ENCODE measurements at regions not wholly inside any gene's neighbourhood (a gene's known extent, or its start where the extent isn't known, plus 50 kb on each side); places are given as distances from the start of the nearest gene placed in this dataset.
A peak's percentile ranks its signal among the peaks of the same experiment; 100 is the strongest.

DNA sequence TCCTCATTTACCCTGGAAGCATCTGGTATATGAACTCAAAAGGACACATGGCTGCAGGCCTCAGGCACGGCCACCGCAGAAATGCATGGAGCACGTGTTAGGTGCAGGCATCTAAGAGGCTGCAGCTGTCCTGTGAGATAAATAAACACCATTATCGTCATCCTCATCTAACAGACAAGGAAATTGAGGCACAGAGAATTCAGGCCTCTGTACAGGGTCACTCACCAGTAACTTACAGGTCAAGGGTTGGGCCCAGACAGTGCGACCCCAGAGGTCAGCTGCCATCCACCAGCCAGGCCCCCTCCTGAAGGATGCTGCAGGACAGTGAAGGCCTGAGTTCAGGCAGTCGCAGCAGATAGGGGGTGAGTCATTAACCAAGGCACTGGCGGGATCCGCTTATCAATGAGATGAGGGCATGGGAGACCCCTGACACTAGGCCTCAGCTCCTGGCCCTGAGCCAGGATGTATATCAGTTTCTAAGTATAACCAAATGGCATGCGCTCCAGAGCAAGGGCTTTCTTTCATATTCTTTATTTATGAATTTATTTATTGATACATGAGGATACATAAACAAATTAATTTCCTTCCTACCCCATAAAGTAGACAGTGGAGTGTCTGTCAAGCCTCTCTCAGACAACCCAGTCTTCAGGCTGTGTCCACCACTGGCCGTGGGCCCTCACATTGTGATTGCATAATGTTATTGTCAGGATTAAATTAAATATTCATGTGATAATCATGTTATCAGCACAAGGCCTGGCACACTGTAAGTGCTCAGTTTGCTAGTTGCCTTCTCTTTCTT lies 316.9 kb downstream of the QKI start:
- ChIA-PET CTCF (no interaction called here), POLR2A (no interaction called here)
- H3K27ac Mint-ChIP-seq (ENCODE audit: unreplicated experiment), result no peak overlapping the region
- TF ChIP-seq CTCF (IDR thresholded peaks at IDR 0.05; ENCODE audit: insufficient read depth in 1 of 2, low read depth in 1 of 2, low read length in 1 of 2, severe bottlenecking in 1 of 2, unreplicated experiment in 1 of 2), result no peak
- H3K27me3 ChIP-seq (replicated peaks; ENCODE audit: control insufficient read depth, insufficient read depth, low read length), result no peaks in the 10 kb centered on the region
- H3K4me1 Mint-ChIP-seq (ENCODE audit: low read depth, unreplicated experiment), result no peaks in the 10 kb centered on the region
- H3K4me1 ChIP-seq, result no peaks in the 10 kb centered on the region
- no peak overlapping the region for H3K4me3 ChIP-seq (ENCODE audit: low read depth, low read length)
- no peaks in the 10 kb centered on the region for H3K36me3 Mint-ChIP-seq (ENCODE audit: insufficient read depth, unreplicated experiment)
- intact Hi-C loops (cut with micrococcal nuclease; ENCODE audit: unreplicated experiment), result no loop called here
- H3K4me3 Mint-ChIP-seq (ENCODE audit: unreplicated experiment), result no peak overlapping the region
- no peaks in the 10 kb centered on the region for H3K36me3 ChIP-seq (ENCODE audit: control insufficient read depth, insufficient read depth, low read length)
- H3K27me3 Mint-ChIP-seq (ENCODE audit: insufficient read depth, unreplicated experiment), result no peaks in the 10 kb centered on the region
- no peaks in the 10 kb centered on the region for H3K9me3 ChIP-seq
- DNase-seq, result no peak
- no TSS peak for BruUV-seq (replicated peaks)
- no peaks in the 10 kb centered on the region for H3K9me3 Mint-ChIP-seq (ENCODE audit: unreplicated experiment)

GRCh38 chr6:163730246-163731210 lies 316.0 kb downstream of the QKI start:
- Mint-ChIP-seq H3K36me3 (ENCODE audit: insufficient read depth, unreplicated experiment) (no peaks in the 10 kb centered on the region), H3K4me1 (ENCODE audit: low read depth, unreplicated experiment) (no peaks in the 10 kb centered on the region), H3K27me3 (ENCODE audit: insufficient read depth, unreplicated experiment) (no peaks in the 10 kb centered on the region), H3K9me3 (ENCODE audit: unreplicated experiment) (no peaks in the 10 kb centered on the region), H3K27ac (ENCODE audit: unreplicated experiment) (no peak overlapping the region), H3K4me3 (ENCODE audit: unreplicated experiment) (no peak overlapping the region)
- CTCF ChIA-PET, result no interaction called here
- H3K9me3 ChIP-seq, result no peaks in the 10 kb centered on the region
- H3K36me3 ChIP-seq (ENCODE audit: control insufficient read depth, insufficient read depth, low read length), result no peaks in the 10 kb centered on the region
- no TSS peak for BruUV-seq (replicated peaks)
- POLR2A ChIA-PET, result no interaction called here
- no peak overlapping the region for H3K4me3 ChIP-seq (ENCODE audit: low read depth, low read length)
- no peak for TF ChIP-seq CTCF (IDR thresholded peaks at IDR 0.05; ENCODE audit: insufficient read depth in 1 of 2, low read depth in 1 of 2, low read length in 1 of 2, severe bottlenecking in 1 of 2, unreplicated experiment in 1 of 2)
- H3K4me1 ChIP-seq, result no peaks in the 10 kb centered on the region
- no peaks in the 10 kb centered on the region for H3K27me3 ChIP-seq (replicated peaks; ENCODE audit: control insufficient read depth, insufficient read depth, low read length)
- intact Hi-C loops (cut with micrococcal nuclease; ENCODE audit: unreplicated experiment), result no loop called here
- no peak for DNase-seq

DNA sequence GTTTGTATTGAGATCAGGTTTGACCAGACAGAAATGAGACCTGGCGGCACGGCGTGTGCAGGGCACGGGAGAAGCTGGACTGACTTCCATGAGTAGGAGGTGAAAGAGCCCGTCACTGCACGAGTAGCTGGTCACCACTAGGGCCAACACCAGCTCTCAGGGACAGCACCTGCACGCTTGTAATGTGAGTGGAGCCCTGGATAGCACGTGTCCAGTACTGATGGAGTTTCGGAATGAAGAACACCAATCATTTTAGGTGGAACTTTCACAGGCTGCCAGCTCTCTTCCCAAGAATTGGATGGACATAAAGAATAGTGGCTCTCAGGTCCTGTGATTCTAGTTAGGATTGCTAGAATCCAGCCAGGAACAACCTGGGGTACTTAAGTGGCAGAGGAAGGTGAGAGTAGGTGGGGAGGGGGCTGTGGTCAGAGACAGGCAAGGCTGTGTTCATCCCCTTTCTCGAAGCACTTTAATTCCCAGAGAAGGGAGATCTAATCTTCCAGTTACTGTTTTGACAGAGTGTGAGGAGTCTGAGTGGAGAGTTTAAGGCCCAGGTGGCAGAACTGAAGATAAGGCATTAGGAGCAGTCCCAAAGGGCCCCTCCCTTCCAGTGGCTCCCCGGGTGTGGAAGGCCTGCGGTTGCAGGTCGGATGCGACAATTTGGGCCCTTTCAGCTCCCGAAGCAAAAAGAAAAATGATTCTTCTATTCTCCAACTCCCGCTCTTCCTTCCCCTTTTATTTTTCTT lies 314.8 kb downstream of the QKI start:
- no TSS peak for BruUV-seq (replicated peaks)
- Mint-ChIP-seq H3K9me3 (ENCODE audit: unreplicated experiment) (no peaks in the 10 kb centered on the region), H3K27ac (ENCODE audit: unreplicated experiment) (no peak overlapping the region), H3K4me1 (ENCODE audit: low read depth, unreplicated experiment) (no peaks in the 10 kb centered on the region), H3K36me3 (ENCODE audit: insufficient read depth, unreplicated experiment) (no peaks in the 10 kb centered on the region), H3K27me3 (ENCODE audit: insufficient read depth, unreplicated experiment) (no peaks in the 10 kb centered on the region), H3K4me3 (ENCODE audit: unreplicated experiment) (no peak overlapping the region)
- POLR2A ChIA-PET, result no interaction called here
- Histone ChIP-seq H3K27me3 (replicated peaks; ENCODE audit: control insufficient read depth, insufficient read depth, low read length) (no peaks in the 10 kb centered on the region), H3K4me1 (no peaks in the 10 kb centered on the region), H3K9me3 (no peaks in the 10 kb centered on the region), H3K4me3 (ENCODE audit: low read depth, low read length) (no peak overlapping the region), H3K36me3 (ENCODE audit: control insufficient read depth, insufficient read depth, low read length) (no peaks in the 10 kb centered on the region)
- DNase-seq, result no peak
- peak in 1 of 2 experiments; percentile 8 for TF ChIP-seq CTCF (IDR thresholded peaks at IDR 0.05; ENCODE audit: insufficient read depth in 1 of 2, low read depth in 1 of 2, low read length in 1 of 2, severe bottlenecking in 1 of 2, unreplicated experiment in 1 of 2)
- intact Hi-C loops (cut with micrococcal nuclease; ENCODE audit: unreplicated experiment), result no loop called here
- CTCF ChIA-PET, result no interaction called here

Data from Caco-2 (cell line).